ENCODE measurements at regions not wholly inside any gene's neighbourhood (a gene's known extent, or its start where the extent isn't known, plus 50 kb on each side); places are given as distances from the start of the nearest gene placed in this dataset.
"Not testable (repeated sequence)": the region's sequence is repeated elsewhere in the genome, so short reads cannot be mapped to it uniquely, and the experiment has no call there.

GRCh38 chr1:121079655-121080054 is 104.5 kb downstream of the FAM72B start:
- not testable (repeated sequence) for H3K27me3 ChIP-seq (ENCODE audit: insufficient read depth, low read length); H3K4me1 ChIP-seq (ENCODE audit: insufficient read depth, low read length); H3K36me3 Mint-ChIP-seq (ENCODE audit: insufficient read depth in 1 of 3, low read depth in 3 of 3); DNase-seq; H2BK15ac ChIP-seq (ENCODE audit: low read depth, low read length); H2AK5ac ChIP-seq (ENCODE audit: insufficient read length, low read length); H2BK120ac ChIP-seq (ENCODE audit: low read depth, low read length, poor library complexity, severe bottlenecking); H3K79me1 ChIP-seq (ENCODE audit: insufficient read depth, low read depth, low read length, poor library complexity, severe bottlenecking); H2BK20ac ChIP-seq (ENCODE audit: low read depth, low read length, poor library complexity, severe bottlenecking); H2BK12ac ChIP-seq (ENCODE audit: insufficient read length, low read depth, low read length); H3T11ph ChIP-seq (ENCODE audit: low read length); H3K56ac ChIP-seq (ENCODE audit: insufficient read length, low read depth, low read length); H3K9me3 Mint-ChIP-seq; H3K4me2 ChIP-seq (ENCODE audit: insufficient read depth, insufficient read length, low read length); H3K18ac ChIP-seq (ENCODE audit: insufficient read length, low read depth, low read length); H4K20me1 ChIP-seq (ENCODE audit: control insufficient read depth, insufficient read depth, insufficient read length); H3K4ac ChIP-seq (ENCODE audit: low read depth, low read length); H4K5ac ChIP-seq (ENCODE audit: insufficient read length, low read depth, low read length); H2AFZ ChIP-seq (ENCODE audit: low read length); H3K9ac ChIP-seq (ENCODE audit: extremely low read depth, insufficient read length, low read length); H4K91ac ChIP-seq (ENCODE audit: insufficient read length, low read depth, low read length); H3K79me2 ChIP-seq (ENCODE audit: insufficient read depth, low read length); H4K8ac ChIP-seq (replicated peaks; ENCODE audit: insufficient read length, low read depth, low read length); H3K14ac ChIP-seq (ENCODE audit: insufficient read depth, low read length); H3K9me3 ChIP-seq (ENCODE audit: control insufficient read depth, low read depth, low read length); H2BK5ac ChIP-seq (ENCODE audit: insufficient read length, low read length); H3K27me3 Mint-ChIP-seq (ENCODE audit: low read depth); H3K23ac ChIP-seq (ENCODE audit: insufficient read length, low read depth, low read length); H3K27ac ChIP-seq (ENCODE audit: insufficient read length, low read depth, low read length); H3K23me2 ChIP-seq (ENCODE audit: insufficient read length, low read depth, low read length, poor library complexity, severe bottlenecking)
- peaks cover 18 to 22% of the 10 kb centered on the region in 2 experiments for H3K4me1 Mint-ChIP-seq
- H3K4me3 Mint-ChIP-seq = peak overlapping the region in 1 of 2 experiments; percentile 42; a peak in 2 of 5 replicates
- H3K27ac Mint-ChIP-seq = peak overlapping the region; percentile 20 to 85 (median 76); a peak in 4 of 7 replicates

DNA sequence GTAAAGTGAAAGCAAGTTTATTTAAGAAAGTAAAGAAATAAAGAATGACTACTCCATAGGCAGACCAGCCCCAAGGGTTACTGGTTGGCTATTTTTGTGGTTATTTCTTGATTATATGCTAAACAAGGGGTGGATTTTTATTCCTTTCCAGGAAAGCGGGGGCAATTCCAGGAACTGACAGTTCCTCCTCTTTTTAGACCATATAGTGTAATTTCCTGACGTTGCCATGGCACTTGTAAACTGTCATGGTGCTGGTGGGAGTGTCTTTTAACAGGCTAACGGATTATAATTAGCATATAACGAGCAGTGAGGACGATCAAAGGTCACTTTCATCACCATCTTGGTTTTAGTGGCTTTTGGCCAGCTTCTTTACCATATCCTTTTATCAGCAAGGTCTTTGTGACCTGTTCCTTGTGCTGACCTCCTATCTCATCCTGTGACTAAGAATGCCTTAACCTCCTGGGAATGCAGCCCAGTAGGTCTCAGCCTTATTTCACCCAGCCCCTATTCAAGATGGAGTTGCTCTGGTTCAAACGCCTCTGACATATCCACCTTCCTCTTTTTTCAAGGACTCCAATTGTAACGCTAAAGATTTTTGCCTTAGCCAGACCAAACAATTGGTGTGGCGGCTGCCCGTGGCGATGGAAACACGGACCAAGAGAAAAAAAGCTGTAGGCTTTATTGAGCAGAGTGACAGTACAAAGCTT is 103.8 kb downstream of the FAM72B start:
- H3K36me3 Mint-ChIP-seq (ENCODE audit: insufficient read depth in 1 of 3, low read depth in 3 of 3); H2BK20ac ChIP-seq (ENCODE audit: low read depth, low read length, poor library complexity, severe bottlenecking); H3K4me1 ChIP-seq (ENCODE audit: insufficient read depth, low read length); H3K27me3 Mint-ChIP-seq (ENCODE audit: low read depth); DNase-seq; H3K14ac ChIP-seq (ENCODE audit: insufficient read depth, low read length); H3K9ac ChIP-seq (ENCODE audit: extremely low read depth, insufficient read length, low read length); H3K27ac ChIP-seq (ENCODE audit: insufficient read length, low read depth, low read length); H3K23ac ChIP-seq (ENCODE audit: insufficient read length, low read depth, low read length); H3T11ph ChIP-seq (ENCODE audit: low read length); H3K4me2 ChIP-seq (ENCODE audit: insufficient read depth, insufficient read length, low read length); H3K79me2 ChIP-seq (ENCODE audit: insufficient read depth, low read length); H3K9me3 Mint-ChIP-seq; H3K18ac ChIP-seq (ENCODE audit: insufficient read length, low read depth, low read length); H2AFZ ChIP-seq (ENCODE audit: low read length); H2BK120ac ChIP-seq (ENCODE audit: low read depth, low read length, poor library complexity, severe bottlenecking); H2AK5ac ChIP-seq (ENCODE audit: insufficient read length, low read length); H4K91ac ChIP-seq (ENCODE audit: insufficient read length, low read depth, low read length); H4K5ac ChIP-seq (ENCODE audit: insufficient read length, low read depth, low read length); H2BK5ac ChIP-seq (ENCODE audit: insufficient read length, low read length); H3K9me3 ChIP-seq (ENCODE audit: control insufficient read depth, low read depth, low read length); H4K20me1 ChIP-seq (ENCODE audit: control insufficient read depth, insufficient read depth, insufficient read length); H3K56ac ChIP-seq (ENCODE audit: insufficient read length, low read depth, low read length); H2BK12ac ChIP-seq (ENCODE audit: insufficient read length, low read depth, low read length); H3K23me2 ChIP-seq (ENCODE audit: insufficient read length, low read depth, low read length, poor library complexity, severe bottlenecking); H3K4ac ChIP-seq (ENCODE audit: low read depth, low read length); H3K27me3 ChIP-seq (ENCODE audit: insufficient read depth, low read length); H4K8ac ChIP-seq (replicated peaks; ENCODE audit: insufficient read length, low read depth, low read length); H3K79me1 ChIP-seq (ENCODE audit: insufficient read depth, low read depth, low read length, poor library complexity, severe bottlenecking); H2BK15ac ChIP-seq (ENCODE audit: low read depth, low read length): not testable (repeated sequence)
- peak overlapping the region; percentile 25 to 42; a peak in 1 of 5 replicates for H3K4me3 Mint-ChIP-seq
- no CpG with 5 or more reads among the region's 11 CpGs for WGBS (ENCODE audit: extremely low coverage, insufficient read length, low lambda C conversion rate)
- peaks cover 18 to 22% of the 10 kb centered on the region in 2 experiments for H3K4me1 Mint-ChIP-seq
- peak overlapping the region in 2 of 3 experiments; percentile 51 to 76; a peak in 2 of 7 replicates for H3K27ac Mint-ChIP-seq
